AG04450 (cell line): ENCODE measurements at regions not wholly inside any gene's neighbourhood (a gene's known extent, or its start where the extent isn't known, plus 50 kb on each side); places are given as distances from the start of the nearest gene placed in this dataset.

ENCODE experiments used
- CTCF ChIA-PET: fragments of 300-600, 350-600 bp; formaldehyde crosslinking; extraction: SDS; loops from one replicate; lab custom pipeline; 2022; ENCODE audit warnings: antibody characterized with exemption, inconsistent platforms; lab: Charles Lee
- POLR2A ChIA-PET: fragments of 350-600 bp; formaldehyde crosslinking; extraction: SDS; loops from one replicate; lab custom pipeline; 2021; ENCODE audit warnings: antibody characterized with exemption, inconsistent platforms; lab: Yijun Ruan, JAX
- DNase-seq: peaks from one replicate; pipeline ENCODE4 v3.0.0-alpha.2; 2011; ENCODE audit warnings: low read depth, low spot score
- H3K27ac ChIP-seq: one replicate; pipeline ENCODE4 v1.5.1; 2012; ENCODE audit warnings: low read depth, low read length, control low read depth
- H3K27me3 ChIP-seq: one replicate; pipeline ENCODE4 v1.6.0; 2012; ENCODE audit warnings: low read length; ENCODE audit not compliant: control insufficient read depth, insufficient read depth
- H3K4me3 ChIP-seq: 2 replicates; pipeline ENCODE4 v1.5.1; 2011; ENCODE audit warnings: mild to moderate bottlenecking, low read depth, low read length, control low read depth
- H3K9me3 ChIP-seq: 2 replicates; pipeline ENCODE4 v1.5.1; 2012; ENCODE audit warnings: low read length; ENCODE audit not compliant: control insufficient read depth, insufficient read depth
- TF ChIP-seq, protein P1 (sequence below): IDR thresholded peaks from 2 replicates; pipeline ENCODE4 v1.5.1; 2011; ENCODE audit warnings: low read depth, low read length, control low read depth, inconsistent platforms

- Histone ChIP-seq H3K4me3 (no peak overlapping the region), H3K27me3 (no peaks in the 10 kb centered on the region), H3K27ac (no peak overlapping the region), H3K9me3 (peaks cover 51% of the 10 kb centered on the region)
- TF ChIP-seq, protein P1, sequence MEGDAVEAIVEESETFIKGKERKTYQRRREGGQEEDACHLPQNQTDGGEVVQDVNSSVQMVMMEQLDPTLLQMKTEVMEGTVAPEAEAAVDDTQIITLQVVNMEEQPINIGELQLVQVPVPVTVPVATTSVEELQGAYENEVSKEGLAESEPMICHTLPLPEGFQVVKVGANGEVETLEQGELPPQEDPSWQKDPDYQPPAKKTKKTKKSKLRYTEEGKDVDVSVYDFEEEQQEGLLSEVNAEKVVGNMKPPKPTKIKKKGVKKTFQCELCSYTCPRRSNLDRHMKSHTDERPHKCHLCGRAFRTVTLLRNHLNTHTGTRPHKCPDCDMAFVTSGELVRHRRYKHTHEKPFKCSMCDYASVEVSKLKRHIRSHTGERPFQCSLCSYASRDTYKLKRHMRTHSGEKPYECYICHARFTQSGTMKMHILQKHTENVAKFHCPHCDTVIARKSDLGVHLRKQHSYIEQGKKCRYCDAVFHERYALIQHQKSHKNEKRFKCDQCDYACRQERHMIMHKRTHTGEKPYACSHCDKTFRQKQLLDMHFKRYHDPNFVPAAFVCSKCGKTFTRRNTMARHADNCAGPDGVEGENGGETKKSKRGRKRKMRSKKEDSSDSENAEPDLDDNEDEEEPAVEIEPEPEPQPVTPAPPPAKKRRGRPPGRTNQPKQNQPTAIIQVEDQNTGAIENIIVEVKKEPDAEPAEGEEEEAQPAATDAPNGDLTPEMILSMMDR, result no peak
- DNase-seq, result no peak
- ChIA-PET CTCF (no interaction called here), POLR2A (no interaction called here)
Observed at GRCh38 chr18:77379976-77380509, 130.4 kb downstream of the GALR1 start.

- no peak for DNase-seq
- Histone ChIP-seq H3K27ac (no peak overlapping the region), H3K27me3 (no peaks in the 10 kb centered on the region), H3K9me3 (peaks cover 48% of the 10 kb centered on the region), H3K4me3 (no peak overlapping the region)
- POLR2A ChIA-PET, result no interaction called here
- CTCF ChIA-PET, result no interaction called here
- TF ChIP-seq, protein P1, result no peak
Observed at GRCh38 chr18:77380695-77381094, 131.0 kb downstream of the GALR1 start.

DNA sequence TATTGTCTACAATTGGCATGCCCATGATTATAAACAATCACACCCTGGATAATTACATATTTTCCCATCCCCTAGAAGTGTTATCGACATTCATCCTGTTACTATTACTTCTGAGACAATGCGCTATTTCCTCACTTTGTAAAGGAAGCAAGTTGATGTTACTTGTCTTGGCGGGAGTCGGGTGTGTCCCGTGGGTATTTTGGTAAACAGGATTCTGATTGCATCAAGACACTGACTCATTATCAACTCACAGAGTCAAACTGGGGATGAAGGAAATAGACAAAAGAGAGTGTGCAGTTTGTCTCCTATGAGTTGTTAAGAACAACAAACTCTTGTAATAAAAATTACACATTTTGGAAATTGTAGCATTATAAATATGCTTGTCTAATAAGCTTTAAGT lies 142.7 kb downstream of the GALR1 start:
- DNase-seq, result no peak
- TF ChIP-seq, protein P1, result no peak
- peaks cover 9% of the 10 kb centered on the region for H3K9me3 ChIP-seq
- no peak overlapping the region for H3K4me3 ChIP-seq
- H3K27me3 ChIP-seq, result no peaks in the 10 kb centered on the region
- H3K27ac ChIP-seq, result no peak overlapping the region
- ChIA-PET CTCF (no interaction called here), POLR2A (no interaction called here)

GRCh38 chr18:77393519-77393918 lies 143.9 kb downstream of the GALR1 start:
- POLR2A ChIA-PET, result no interaction called here
- Histone ChIP-seq H3K4me3 (no peak overlapping the region), H3K9me3 (peaks cover 14% of the 10 kb centered on the region), H3K27ac (no peak overlapping the region), H3K27me3 (no peaks in the 10 kb centered on the region)
- CTCF ChIA-PET, result no interaction called here
- no peak for DNase-seq
- TF ChIP-seq, protein P1, result no peak

DNA sequence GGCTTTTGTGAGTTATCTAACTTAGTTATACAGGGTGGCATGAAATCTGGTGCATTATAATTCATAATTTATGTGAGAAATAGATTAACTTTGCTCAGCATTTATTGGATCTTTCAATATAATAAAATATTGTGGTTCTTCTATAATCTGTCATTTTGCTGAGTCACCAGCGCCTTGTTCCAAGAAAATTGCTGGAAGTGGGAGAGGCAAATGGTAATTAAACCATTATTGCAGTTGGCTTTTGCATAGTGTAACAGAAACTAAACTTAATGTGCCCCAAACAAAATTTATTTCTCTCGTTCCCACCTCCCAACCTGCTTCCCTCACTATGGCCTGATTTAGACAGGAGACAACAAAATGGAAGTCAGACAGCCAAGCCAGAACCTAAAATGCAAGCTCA lies 146.3 kb downstream of the GALR1 start:
- ChIA-PET POLR2A (no interaction called here), CTCF (no interaction called here)
- Histone ChIP-seq H3K27me3 (no peaks in the 10 kb centered on the region), H3K4me3 (no peak overlapping the region), H3K9me3 (peaks cover 28% of the 10 kb centered on the region), H3K27ac (no peak overlapping the region)
- no peak for DNase-seq
- TF ChIP-seq, protein P1, result no peak
